Subcutaneous abdominal adipose tissue (tissue), 5 donors: ENCODE measurements at regions not wholly inside any gene's neighbourhood (a gene's known extent, or its start where the extent isn't known, plus 50 kb on each side); places are given as distances from the start of the nearest gene placed in this dataset.

Experiments
- H3K27ac ChIP-seq: one replicate; pipeline ENCODE4 v1.7.0; 2013; ENCODE audit warnings: low read depth, mild to moderate bottlenecking, inconsistent platforms, low read length, moderate library complexity
- H3K27me3 ChIP-seq, 5 donors: one replicate each; pipeline ENCODE4 v1.7.0; 2013; ENCODE audit warnings: low read length in 5 of 5, inconsistent platforms in 1 of 5; ENCODE audit not compliant: control insufficient read depth in 5 of 5, insufficient read depth in 4 of 5
- H3K36me3 ChIP-seq, 5 donors: one replicate each; pipeline ENCODE4 v1.7.0; 2013; ENCODE audit warnings: low read length in 5 of 5; ENCODE audit not compliant: control insufficient read depth in 5 of 5, insufficient read depth in 5 of 5
- H3K4me1 ChIP-seq, 5 donors: one replicate each; pipeline ENCODE4 v1.7.0; 2013; ENCODE audit warnings: low read length in 5 of 5, mild to moderate bottlenecking in 3 of 5, moderate library complexity in 1 of 5; ENCODE audit not compliant: control insufficient read depth in 5 of 5, insufficient read depth in 5 of 5
- H3K4me3 ChIP-seq, 5 donors: one replicate each; pipeline ENCODE4 v1.7.0; 2013; ENCODE audit warnings: low read length in 5 of 5, low read depth in 1 of 5
- H3K9ac ChIP-seq, 5 donors: one replicate each; pipeline ENCODE4 v1.7.0; 2013; ENCODE audit warnings: low read length in 5 of 5, mild to moderate bottlenecking in 4 of 5, moderate library complexity in 3 of 5
- H3K9me3 ChIP-seq, 5 donors: one replicate each; pipeline ENCODE4 v1.7.0; 2013; ENCODE audit warnings: low read length in 5 of 5; ENCODE audit not compliant: control insufficient read depth in 5 of 5
- donor health status: healthy.
- donor health status: healthy.
- donor health status: healthy.
- donor health status: healthy.
- donor health status: healthy.

- Histone ChIP-seq H3K9me3 (no peaks in the 10 kb centered on the region), H3K27ac (no peak overlapping the region), H3K36me3 (no peaks in the 10 kb centered on the region), H3K4me3 (no peak overlapping the region), H3K4me1 (no peaks in the 10 kb centered on the region), H3K9ac (no peak overlapping the region), H3K27me3 (no peaks in the 10 kb centered on the region)
These were observed 362.5 kb downstream of the ARL4A start for GRCh38 chr7:13049946-13050345.

GRCh38 chr7:13050703-13051102, 363.3 kb downstream of the ARL4A start:
- H3K36me3 ChIP-seq = no peaks in the 10 kb centered on the region
- H3K27ac ChIP-seq = no peak overlapping the region
- H3K9me3 ChIP-seq = no peaks in the 10 kb centered on the region
- no peak overlapping the region for H3K4me3 ChIP-seq
- H3K4me1 ChIP-seq = peaks cover 0 to 5% (median 0%) of the 10 kb centered on the region in 5 donors
- no peaks in the 10 kb centered on the region for H3K27me3 ChIP-seq
- no peak overlapping the region for H3K9ac ChIP-seq

GRCh38 chr7:13055732-13056368, 368.4 kb downstream of the ARL4A start:
- H3K4me3 ChIP-seq = no peak overlapping the region
- no peak overlapping the region for H3K9ac ChIP-seq

GRCh38 chr7:13057462-13058200, 370.2 kb downstream of the ARL4A start:
- Histone ChIP-seq H3K9me3 (no peaks in the 10 kb centered on the region), H3K4me3 (peak overlapping the region in 4 of 5 donors; percentile 22 to 39 (median 32)), H3K27me3 (no peaks in the 10 kb centered on the region), H3K4me1 (peaks cover 0 to 15% (median 0%) of the 10 kb centered on the region in 5 donors), H3K36me3 (no peaks in the 10 kb centered on the region), H3K9ac (no peak overlapping the region), H3K27ac (no peak overlapping the region)

More at GRCh38 chr7:13055732-13056368, 368.4 kb downstream of the ARL4A start:
- H3K4me1 ChIP-seq = peaks cover 0 to 15% (median 0%) of the 10 kb centered on the region in 5 donors
- H3K27ac ChIP-seq = no peak overlapping the region
- no peaks in the 10 kb centered on the region for H3K36me3 ChIP-seq
- H3K9me3 ChIP-seq = no peaks in the 10 kb centered on the region
- no peaks in the 10 kb centered on the region for H3K27me3 ChIP-seq

- Histone ChIP-seq H3K27me3 (no peaks in the 10 kb centered on the region), H3K9ac (no peak overlapping the region), H3K4me1 (peaks cover 0 to 14% (median 0%) of the 10 kb centered on the region in 5 donors), H3K36me3 (no peaks in the 10 kb centered on the region), H3K4me3 (no peak overlapping the region), H3K27ac (no peak overlapping the region), H3K9me3 (no peaks in the 10 kb centered on the region)
These were observed 372.7 kb downstream of the ARL4A start for GRCh38 chr7:13060173-13060572.

GRCh38 chr7:13061115-13061514, 373.7 kb downstream of the ARL4A start:
- Histone ChIP-seq H3K27me3 (no peaks in the 10 kb centered on the region), H3K27ac (no peak overlapping the region), H3K36me3 (no peaks in the 10 kb centered on the region), H3K4me3 (no peak overlapping the region), H3K4me1 (peaks cover 0 to 10% (median 0%) of the 10 kb centered on the region in 5 donors), H3K9me3 (no peaks in the 10 kb centered on the region), H3K9ac (no peak overlapping the region)

GRCh38 chr7:13062631-13063030, 375.2 kb downstream of the ARL4A start:
- H3K9me3 ChIP-seq = no peaks in the 10 kb centered on the region
- no peaks in the 10 kb centered on the region for H3K27me3 ChIP-seq
- no peak overlapping the region for H3K27ac ChIP-seq
- H3K36me3 ChIP-seq = no peaks in the 10 kb centered on the region
- peaks cover 0 to 4% (median 0%) of the 10 kb centered on the region in 5 donors for H3K4me1 ChIP-seq
- H3K4me3 ChIP-seq = no peak overlapping the region
- H3K9ac ChIP-seq = no peak overlapping the region

GRCh38 chr7:13067036-13067435, 379.6 kb downstream of the ARL4A start:
- no peak overlapping the region for H3K27ac ChIP-seq
- H3K36me3 ChIP-seq = no peaks in the 10 kb centered on the region
- no peak overlapping the region for H3K9ac ChIP-seq
- no peaks in the 10 kb centered on the region for H3K9me3 ChIP-seq
- peaks cover 0 to 2% (median 0%) of the 10 kb centered on the region in 5 donors for H3K4me1 ChIP-seq
- no peaks in the 10 kb centered on the region for H3K27me3 ChIP-seq
- H3K4me3 ChIP-seq = no peak overlapping the region

GRCh38 chr7:13068032-13068431, 380.6 kb downstream of the ARL4A start:
- Histone ChIP-seq H3K27me3 (no peaks in the 10 kb centered on the region), H3K9ac (no peak overlapping the region), H3K4me3 (no peak overlapping the region), H3K9me3 (no peaks in the 10 kb centered on the region), H3K4me1 (peaks cover 0 to 3% (median 0%) of the 10 kb centered on the region in 5 donors), H3K27ac (no peak overlapping the region), H3K36me3 (no peaks in the 10 kb centered on the region)

- H3K9me3 ChIP-seq = no peaks in the 10 kb centered on the region
- no peak overlapping the region for H3K27ac ChIP-seq
- H3K27me3 ChIP-seq = no peaks in the 10 kb centered on the region
- no peak overlapping the region for H3K9ac ChIP-seq
- peaks cover 0 to 3% (median 0%) of the 10 kb centered on the region in 5 donors for H3K4me1 ChIP-seq
- H3K36me3 ChIP-seq = no peaks in the 10 kb centered on the region
- H3K4me3 ChIP-seq = no peak overlapping the region
These were observed 382.4 kb downstream of the ARL4A start for GRCh38 chr7:13069841-13070240.
